ENCODE measurements at regions not wholly inside any gene's neighbourhood (a gene's known extent, or its start where the extent isn't known, plus 50 kb on each side); places are given as distances from the start of the nearest gene placed in this dataset.

DNA sequence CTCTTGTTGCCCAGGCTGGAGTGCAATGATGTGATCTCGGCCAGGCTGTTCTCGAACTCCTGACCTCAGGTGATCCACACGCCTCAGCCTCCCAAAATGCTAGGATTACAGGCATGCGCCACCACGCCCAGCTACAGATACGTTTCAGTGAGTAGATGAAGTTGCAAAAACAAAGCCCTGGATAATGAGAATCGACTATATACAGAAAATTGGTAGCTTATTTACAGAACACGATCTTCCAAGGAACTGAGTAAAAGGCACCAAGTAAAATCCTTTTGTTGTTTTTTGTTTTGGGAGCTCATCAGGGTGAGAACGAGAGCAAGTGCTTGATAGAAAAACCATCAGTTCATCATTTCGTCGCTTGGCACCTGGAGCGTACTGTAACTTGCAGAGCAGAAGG lies 62.8 kb downstream of the MYCN start:
- TF ChIP-seq, protein P1, sequence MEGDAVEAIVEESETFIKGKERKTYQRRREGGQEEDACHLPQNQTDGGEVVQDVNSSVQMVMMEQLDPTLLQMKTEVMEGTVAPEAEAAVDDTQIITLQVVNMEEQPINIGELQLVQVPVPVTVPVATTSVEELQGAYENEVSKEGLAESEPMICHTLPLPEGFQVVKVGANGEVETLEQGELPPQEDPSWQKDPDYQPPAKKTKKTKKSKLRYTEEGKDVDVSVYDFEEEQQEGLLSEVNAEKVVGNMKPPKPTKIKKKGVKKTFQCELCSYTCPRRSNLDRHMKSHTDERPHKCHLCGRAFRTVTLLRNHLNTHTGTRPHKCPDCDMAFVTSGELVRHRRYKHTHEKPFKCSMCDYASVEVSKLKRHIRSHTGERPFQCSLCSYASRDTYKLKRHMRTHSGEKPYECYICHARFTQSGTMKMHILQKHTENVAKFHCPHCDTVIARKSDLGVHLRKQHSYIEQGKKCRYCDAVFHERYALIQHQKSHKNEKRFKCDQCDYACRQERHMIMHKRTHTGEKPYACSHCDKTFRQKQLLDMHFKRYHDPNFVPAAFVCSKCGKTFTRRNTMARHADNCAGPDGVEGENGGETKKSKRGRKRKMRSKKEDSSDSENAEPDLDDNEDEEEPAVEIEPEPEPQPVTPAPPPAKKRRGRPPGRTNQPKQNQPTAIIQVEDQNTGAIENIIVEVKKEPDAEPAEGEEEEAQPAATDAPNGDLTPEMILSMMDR (IDR thresholded peaks at IDR 0.05), result no peak
- TF ChIP-seq POLR2A (IDR thresholded peaks at IDR 0.05), result no peak
